Stomach smooth muscle (tissue), 2 donors: ENCODE measurements at regions not wholly inside any gene's neighbourhood (a gene's known extent, or its start where the extent isn't known, plus 50 kb on each side); places are given as distances from the start of the nearest gene placed in this dataset.

Experiments used
- H3K27ac ChIP-seq: one replicate; pipeline ENCODE4 v1.7.0; 2013; ENCODE audit warnings: mild to moderate bottlenecking, low read length, inconsistent platforms
- H3K27me3 ChIP-seq, 2 donors: one replicate each; pipeline ENCODE4 v1.7.0; 2013; ENCODE audit warnings: low read length in 2 of 2; ENCODE audit not compliant: insufficient read depth in 2 of 2, control insufficient read depth in 1 of 2
- H3K36me3 ChIP-seq, 2 donors: one replicate each; pipeline ENCODE4 v1.7.0; 2013; ENCODE audit warnings: low read length in 2 of 2; ENCODE audit not compliant: control insufficient read depth in 2 of 2, insufficient read depth in 2 of 2
- H3K4me1 ChIP-seq: one replicate; pipeline ENCODE4 v1.7.0; 2013; ENCODE audit warnings: low read length; ENCODE audit not compliant: control insufficient read depth, insufficient read depth
- H3K4me3 ChIP-seq, 2 donors: one replicate each; pipeline ENCODE4 v1.7.0; 2013; ENCODE audit warnings: low read length in 2 of 2
- H3K9ac ChIP-seq, 2 donors: one replicate each; pipeline ENCODE4 v1.7.0; 2013; ENCODE audit warnings: low read length in 2 of 2, mild to moderate bottlenecking in 1 of 2
- H3K9me3 ChIP-seq, 2 donors: one replicate each; pipeline ENCODE4 v1.7.0; 2013; ENCODE audit warnings: low read length in 2 of 2; ENCODE audit not compliant: control insufficient read depth in 2 of 2
- donor health status: healthy.
- donor health status: Pancreatic carcinoma.

DNA sequence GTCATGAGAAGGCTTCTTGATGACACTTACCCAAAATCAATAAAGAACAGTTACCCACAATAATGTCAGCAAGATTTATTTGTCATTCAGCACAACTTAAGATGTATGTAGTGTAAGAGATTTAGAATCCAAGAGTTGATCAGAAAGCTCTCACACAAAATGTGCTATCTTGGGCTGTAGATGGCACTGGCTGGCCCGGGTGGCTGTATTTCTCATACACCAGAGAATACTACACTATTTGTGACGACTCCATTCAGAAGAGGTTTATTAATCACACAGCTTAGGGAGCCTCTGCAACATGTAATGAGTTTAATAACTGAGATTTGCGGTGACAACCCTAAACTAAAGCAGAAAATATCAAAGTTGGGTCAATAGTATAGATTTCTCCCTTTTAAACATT, 530.4 kb upstream of the KLHL29 start:
- H3K4me1 ChIP-seq: no peaks in the 10 kb centered on the region
- H3K27me3 ChIP-seq: no peaks in the 10 kb centered on the region
- H3K27ac ChIP-seq: no peak overlapping the region
- H3K4me3 ChIP-seq: no peak overlapping the region
- peaks cover 0 to 2% of the 10 kb centered on the region in 2 donors for H3K9me3 ChIP-seq
- no peak overlapping the region for H3K9ac ChIP-seq
- no peaks in the 10 kb centered on the region for H3K36me3 ChIP-seq

- Histone ChIP-seq H3K36me3 (no peaks in the 10 kb centered on the region), H3K27ac (no peak overlapping the region), H3K9ac (no peak overlapping the region), H3K9me3 (peaks cover 0 to 2% of the 10 kb centered on the region in 2 donors), H3K4me1 (no peaks in the 10 kb centered on the region), H3K4me3 (no peak overlapping the region), H3K27me3 (no peaks in the 10 kb centered on the region)
Measured at GRCh38 chr2:22855081-22855480, 529.9 kb upstream of the KLHL29 start.

GRCh38 chr2:22855761-22856184, 529.2 kb upstream of the KLHL29 start:
- H3K4me1 ChIP-seq: no peaks in the 10 kb centered on the region
- no peaks in the 10 kb centered on the region for H3K27me3 ChIP-seq
- H3K4me3 ChIP-seq: no peak overlapping the region
- H3K9me3 ChIP-seq: peaks cover 0 to 2% of the 10 kb centered on the region in 2 donors
- no peaks in the 10 kb centered on the region for H3K36me3 ChIP-seq
- H3K9ac ChIP-seq: no peak overlapping the region
- H3K27ac ChIP-seq: no peak overlapping the region

GRCh38 chr2:22867973-22868372, 517.0 kb upstream of the KLHL29 start:
- Histone ChIP-seq H3K27me3 (no peaks in the 10 kb centered on the region), H3K27ac (no peak overlapping the region), H3K4me3 (no peak overlapping the region), H3K9ac (no peak overlapping the region), H3K36me3 (no peaks in the 10 kb centered on the region), H3K4me1 (no peaks in the 10 kb centered on the region), H3K9me3 (no peaks in the 10 kb centered on the region)

DNA sequence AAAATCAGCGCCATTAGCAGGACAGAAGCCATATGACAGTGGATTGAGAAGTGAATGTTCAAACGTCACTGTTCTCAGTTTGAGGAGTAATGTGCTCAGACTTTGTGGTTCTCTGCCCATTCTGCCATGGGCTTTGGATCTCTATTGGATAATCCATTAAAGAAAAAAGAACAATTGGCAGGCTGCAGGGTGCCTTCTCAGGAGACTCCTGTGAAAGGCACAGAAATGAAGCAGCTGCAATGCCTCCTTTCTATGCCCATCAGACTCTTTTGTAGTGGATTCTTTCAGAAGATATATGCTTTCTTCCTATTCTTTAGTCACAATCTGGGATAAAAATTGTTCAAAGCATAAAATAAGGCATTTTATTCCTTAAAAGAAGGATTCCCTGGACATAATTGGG, 506.9 kb upstream of the KLHL29 start:
- Histone ChIP-seq H3K9ac (no peak overlapping the region), H3K27me3 (no peaks in the 10 kb centered on the region), H3K36me3 (no peaks in the 10 kb centered on the region), H3K27ac (no peak overlapping the region), H3K4me3 (no peak overlapping the region), H3K9me3 (peaks cover 0 to 2% of the 10 kb centered on the region in 2 donors), H3K4me1 (no peaks in the 10 kb centered on the region)

- no peaks in the 10 kb centered on the region for H3K36me3 ChIP-seq
- no peak overlapping the region for H3K27ac ChIP-seq
Measured at GRCh38 chr2:22879009-22879863, 505.7 kb upstream of the KLHL29 start.

DNA sequence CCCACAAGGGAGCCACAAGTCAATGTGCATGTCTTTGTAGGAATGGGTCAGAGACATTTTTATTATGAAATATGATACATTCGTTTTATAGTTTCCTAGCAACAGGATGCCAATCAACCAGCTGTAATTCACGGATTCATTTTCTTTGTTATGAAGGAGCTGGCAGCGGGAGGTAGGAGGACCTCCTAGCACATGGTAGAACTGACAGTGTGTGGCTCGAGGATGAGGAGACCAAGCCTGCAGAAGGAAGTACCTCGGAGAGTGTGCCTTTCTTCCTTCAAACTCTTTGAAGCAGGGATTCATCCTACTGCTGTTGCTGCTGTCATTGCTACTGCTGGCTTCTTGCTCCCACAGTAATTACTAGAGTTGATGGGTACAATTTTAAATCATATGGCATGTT, 504.8 kb upstream of the KLHL29 start:
- Histone ChIP-seq H3K9me3 (peaks cover 0 to 2% of the 10 kb centered on the region in 2 donors), H3K36me3 (no peaks in the 10 kb centered on the region), H3K4me1 (no peaks in the 10 kb centered on the region), H3K9ac (no peak overlapping the region), H3K27me3 (no peaks in the 10 kb centered on the region), H3K4me3 (no peak overlapping the region), H3K27ac (no peak overlapping the region)

More at GRCh38 chr2:22879009-22879863, 505.7 kb upstream of the KLHL29 start:
- Histone ChIP-seq H3K4me1 (no peaks in the 10 kb centered on the region), H3K9me3 (peaks cover 0 to 2% of the 10 kb centered on the region in 2 donors), H3K27me3 (no peaks in the 10 kb centered on the region), H3K9ac (no peak overlapping the region), H3K4me3 (no peak overlapping the region)

- Histone ChIP-seq H3K27ac (no peak overlapping the region), H3K9me3 (no peaks in the 10 kb centered on the region), H3K36me3 (no peaks in the 10 kb centered on the region), H3K9ac (no peak overlapping the region), H3K27me3 (no peaks in the 10 kb centered on the region), H3K4me1 (no peaks in the 10 kb centered on the region), H3K4me3 (no peak overlapping the region)
Measured at GRCh38 chr2:22882011-22882410, 503.0 kb upstream of the KLHL29 start.

GRCh38 chr2:22882643-22883042, 502.3 kb upstream of the KLHL29 start:
- Histone ChIP-seq H3K27me3 (no peaks in the 10 kb centered on the region), H3K27ac (no peak overlapping the region), H3K9ac (no peak overlapping the region), H3K4me1 (no peaks in the 10 kb centered on the region), H3K4me3 (no peak overlapping the region), H3K9me3 (no peaks in the 10 kb centered on the region), H3K36me3 (no peaks in the 10 kb centered on the region)

DNA sequence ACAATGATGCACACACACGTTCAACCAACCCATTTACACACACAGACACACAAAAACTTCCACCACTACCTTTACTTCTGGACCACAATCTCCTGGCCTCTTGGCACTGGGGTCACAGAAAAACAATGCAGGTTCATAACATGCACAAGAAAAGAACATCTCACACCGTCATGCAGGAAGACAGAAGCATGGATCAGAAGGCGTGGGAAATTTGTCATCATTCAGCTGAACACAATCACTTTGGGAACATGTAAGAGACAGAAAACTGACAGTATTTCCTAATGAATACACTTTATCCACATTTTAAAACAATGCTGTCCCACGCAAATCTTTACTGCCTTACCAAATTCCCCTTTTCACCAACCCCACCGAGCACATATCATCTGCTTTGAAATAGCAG, 501.9 kb upstream of the KLHL29 start:
- no peak overlapping the region for H3K9ac ChIP-seq
- no peaks in the 10 kb centered on the region for H3K9me3 ChIP-seq
- no peaks in the 10 kb centered on the region for H3K36me3 ChIP-seq
- no peak overlapping the region for H3K4me3 ChIP-seq
- H3K27me3 ChIP-seq: no peaks in the 10 kb centered on the region
- no peak overlapping the region for H3K27ac ChIP-seq
- no peaks in the 10 kb centered on the region for H3K4me1 ChIP-seq

- Histone ChIP-seq H3K4me1 (no peaks in the 10 kb centered on the region), H3K36me3 (no peaks in the 10 kb centered on the region), H3K27ac (no peak overlapping the region), H3K27me3 (no peaks in the 10 kb centered on the region), H3K9ac (no peak overlapping the region), H3K9me3 (no peaks in the 10 kb centered on the region), H3K4me3 (no peak overlapping the region)
Measured at GRCh38 chr2:22885245-22885644, 499.7 kb upstream of the KLHL29 start.
